Stimulated activated CD8-positive, alpha-beta memory T cell treated with anti-CD3 and anti-CD28 coated beads, Interleukin-7, amount 100 ng/mL, for 24 hours (primary cell): ENCODE measurements at regions not wholly inside any gene's neighbourhood (a gene's known extent, or its start where the extent isn't known, plus 50 kb on each side); places are given as distances from the start of the nearest gene placed in this dataset.

Experiments
- DNase-seq: peaks from one replicate; pipeline ENCODE4 v3.0.0-alpha.2; 2020; ENCODE audit warnings: low read depth

GRCh38 chr15:29873947-29874411, 51.7 kb upstream of the TJP1 start:
- DNase-seq = no peak

GRCh38 chr15:29873264-29873663, 51.0 kb upstream of the TJP1 start:
- no peak for DNase-seq

GRCh38 chr15:29872716-29873115, 50.4 kb upstream of the TJP1 start:
- no peak for DNase-seq
